MM.1S (cell line): ENCODE measurements at regions not wholly inside any gene's neighbourhood (a gene's known extent, or its start where the extent isn't known, plus 50 kb on each side); places are given as distances from the start of the nearest gene placed in this dataset.

ENCODE experiments used
- EZH2 ChIP-seq: fragments of 300-600 bp; sonication (generic); optimal IDR thresholded peaks from 2 replicates; pipeline ENCODE3; 2017; ENCODE audit warnings: low read depth, mild to moderate bottlenecking, antibody characterized with exemption, low read length, mixed read lengths
- TF ChIP-seq, protein P1 (sequence below): fragments of 300-600 bp; sonication (generic); IDR thresholded peaks from 2 replicates; pipeline ENCODE4 v1.5.1; 2016; ENCODE audit warnings: antibody characterized with exemption, low read length, mixed read lengths

DNA sequence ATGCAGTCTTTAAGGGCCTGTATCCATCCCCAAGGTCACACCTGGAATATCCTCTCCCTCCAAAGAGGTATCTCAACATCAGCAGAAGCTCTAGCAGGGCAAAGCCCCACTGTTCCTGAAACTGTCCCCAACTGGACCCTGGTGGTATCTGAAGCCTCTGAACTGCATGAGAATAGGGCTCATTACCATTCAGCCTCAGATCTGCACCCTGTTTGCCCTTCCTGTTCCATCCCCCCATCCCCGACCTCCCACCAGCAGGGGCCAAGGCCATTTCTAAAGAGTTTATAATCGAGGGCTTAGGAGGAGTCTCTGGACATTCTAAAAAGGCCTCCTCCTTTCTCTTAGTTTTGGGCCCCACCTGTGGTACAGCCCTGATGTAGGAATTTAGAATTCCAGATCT, 74.0 kb upstream of the THY1 start:
- TF ChIP-seq, protein P1, sequence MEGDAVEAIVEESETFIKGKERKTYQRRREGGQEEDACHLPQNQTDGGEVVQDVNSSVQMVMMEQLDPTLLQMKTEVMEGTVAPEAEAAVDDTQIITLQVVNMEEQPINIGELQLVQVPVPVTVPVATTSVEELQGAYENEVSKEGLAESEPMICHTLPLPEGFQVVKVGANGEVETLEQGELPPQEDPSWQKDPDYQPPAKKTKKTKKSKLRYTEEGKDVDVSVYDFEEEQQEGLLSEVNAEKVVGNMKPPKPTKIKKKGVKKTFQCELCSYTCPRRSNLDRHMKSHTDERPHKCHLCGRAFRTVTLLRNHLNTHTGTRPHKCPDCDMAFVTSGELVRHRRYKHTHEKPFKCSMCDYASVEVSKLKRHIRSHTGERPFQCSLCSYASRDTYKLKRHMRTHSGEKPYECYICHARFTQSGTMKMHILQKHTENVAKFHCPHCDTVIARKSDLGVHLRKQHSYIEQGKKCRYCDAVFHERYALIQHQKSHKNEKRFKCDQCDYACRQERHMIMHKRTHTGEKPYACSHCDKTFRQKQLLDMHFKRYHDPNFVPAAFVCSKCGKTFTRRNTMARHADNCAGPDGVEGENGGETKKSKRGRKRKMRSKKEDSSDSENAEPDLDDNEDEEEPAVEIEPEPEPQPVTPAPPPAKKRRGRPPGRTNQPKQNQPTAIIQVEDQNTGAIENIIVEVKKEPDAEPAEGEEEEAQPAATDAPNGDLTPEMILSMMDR, result no peak
- no peak for TF ChIP-seq EZH2
